ENCODE measurements at regions not wholly inside any gene's neighbourhood (a gene's known extent, or its start where the extent isn't known, plus 50 kb on each side); places are given as distances from the start of the nearest gene placed in this dataset.

- no peak for DNase-seq (ENCODE audit: low read depth in 2 of 2)
These were observed 116.5 kb upstream of the NAV2 start for GRCh38 chr11:19595840-19596751.

GRCh38 chr11:19595499-19595839 lies 117.2 kb upstream of the NAV2 start:
- no peak for DNase-seq (ENCODE audit: low read depth in 2 of 2)

- no peak for DNase-seq (ENCODE audit: low read depth in 2 of 2)
These were observed 118.3 kb upstream of the NAV2 start for GRCh38 chr11:19594326-19594725.

GRCh38 chr11:19592842-19593241 lies 119.8 kb upstream of the NAV2 start:
- DNase-seq (ENCODE audit: low read depth in 2 of 2), result no peak

- no peak for DNase-seq (ENCODE audit: low read depth in 2 of 2)
These were observed 122.9 kb upstream of the NAV2 start for GRCh38 chr11:19589567-19590260.

- no peak for DNase-seq (ENCODE audit: low read depth in 2 of 2)
These were observed 124.7 kb upstream of the NAV2 start for GRCh38 chr11:19587979-19588378.

- DNase-seq (ENCODE audit: low read depth in 2 of 2), result no peak
These were observed 132.0 kb upstream of the NAV2 start for GRCh38 chr11:19580646-19581045.

- no peak for DNase-seq (ENCODE audit: low read depth in 2 of 2)
These were observed 132.7 kb upstream of the NAV2 start for GRCh38 chr11:19579957-19580356.

GRCh38 chr11:19578871-19579270 lies 133.8 kb upstream of the NAV2 start:
- no peak for DNase-seq (ENCODE audit: low read depth in 2 of 2)

- DNase-seq (ENCODE audit: low read depth in 2 of 2), result no peak
These were observed 134.5 kb upstream of the NAV2 start for GRCh38 chr11:19577976-19578619.

GRCh38 chr11:19577391-19577975 lies 135.2 kb upstream of the NAV2 start:
- no peak for DNase-seq (ENCODE audit: low read depth in 2 of 2)

GRCh38 chr11:19576903-19577302 lies 135.7 kb upstream of the NAV2 start:
- no peak for DNase-seq (ENCODE audit: low read depth in 2 of 2)

- DNase-seq (ENCODE audit: low read depth in 2 of 2), result no peak
These were observed 136.6 kb upstream of the NAV2 start for GRCh38 chr11:19576054-19576453.

- DNase-seq (ENCODE audit: low read depth in 2 of 2), result no peak
These were observed 137.7 kb upstream of the NAV2 start for GRCh38 chr11:19574916-19575315.

GRCh38 chr11:19573666-19574065 lies 139.0 kb upstream of the NAV2 start:
- DNase-seq (ENCODE audit: low read depth in 2 of 2), result no peak

GRCh38 chr11:19571906-19572305 lies 140.7 kb upstream of the NAV2 start:
- no peak for DNase-seq (ENCODE audit: low read depth in 2 of 2)

- no peak for DNase-seq (ENCODE audit: low read depth in 2 of 2)
These were observed 141.7 kb upstream of the NAV2 start for GRCh38 chr11:19570889-19571288.

GRCh38 chr11:19567996-19568395 lies 144.6 kb upstream of the NAV2 start:
- no peak for DNase-seq (ENCODE audit: low read depth in 2 of 2)

GRCh38 chr11:19566583-19567379 lies 145.9 kb upstream of the NAV2 start:
- DNase-seq (ENCODE audit: low read depth in 2 of 2), result no peak

GRCh38 chr11:19565639-19566038 lies 147.0 kb upstream of the NAV2 start:
- DNase-seq (ENCODE audit: low read depth in 2 of 2), result no peak

- DNase-seq (ENCODE audit: low read depth in 2 of 2), result no peak
These were observed 150.5 kb upstream of the NAV2 start for GRCh38 chr11:19562156-19562555.

GRCh38 chr11:19561011-19561410 lies 151.6 kb upstream of the NAV2 start:
- DNase-seq (ENCODE audit: low read depth in 2 of 2), result no peak

All from stimulated activated CD8-positive, alpha-beta memory T cell treated with anti-CD3 and anti-CD28 coated beads, Interleukin-15, amount 100 ng/mL, for 4 hours (primary cell).